ENCODE measurements at regions not wholly inside any gene's neighbourhood (a gene's known extent, or its start where the extent isn't known, plus 50 kb on each side); places are given as distances from the start of the nearest gene placed in this dataset.
A peak's percentile ranks its signal among the peaks of the same experiment; 100 is the strongest.

DNA sequence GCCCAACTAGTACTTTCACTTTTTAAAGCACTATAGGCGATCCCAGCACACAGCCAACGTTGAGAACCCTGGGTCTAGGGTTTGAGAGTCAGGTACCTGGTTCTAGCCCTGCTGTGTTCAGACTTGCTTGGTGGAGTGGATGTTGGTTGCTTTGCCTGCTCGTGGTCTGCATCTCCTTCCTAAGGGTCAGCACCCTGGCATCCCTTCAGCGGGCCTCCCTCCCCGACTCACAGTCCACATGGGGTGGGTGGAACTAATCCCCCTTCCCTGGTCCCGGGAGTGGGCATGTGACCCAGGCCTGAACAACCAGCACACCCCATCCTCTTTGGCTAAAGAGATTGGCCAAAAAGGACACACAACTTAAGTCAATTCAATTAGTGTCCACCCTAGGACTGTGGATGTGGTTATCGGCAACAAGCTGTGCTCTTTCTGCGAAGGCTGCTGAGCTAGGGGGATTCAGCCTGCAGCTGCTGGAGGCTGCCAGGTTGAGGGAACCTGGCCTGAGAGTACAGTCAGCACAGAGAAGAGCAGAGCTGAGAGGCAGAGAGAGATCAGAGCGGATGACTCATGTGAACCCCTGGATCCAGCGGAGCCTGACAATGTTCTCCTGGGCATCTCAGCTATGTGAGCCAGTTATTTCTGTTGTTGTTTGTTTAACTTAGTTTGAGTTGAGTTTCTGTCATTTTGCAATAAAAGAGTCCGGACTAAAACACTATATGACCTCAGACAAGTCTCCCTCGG, 138.9 kb downstream of the ACTL8 start:
- H3K9me3 ChIP-seq: no peaks in the 10 kb centered on the region
- DNase-seq: peak; percentile 41
- H3K4me3 ChIP-seq: no peak overlapping the region
- H3K27me3 ChIP-seq (replicated peaks in 1 of 7): peaks cover 0 to 45% (median 0%) of the 10 kb centered on the region in 7 donors
- no peak for TF ChIP-seq POLR2A (IDR thresholded peaks at IDR 0.05)
- TF ChIP-seq POLR2AphosphoS5 (IDR thresholded peaks at IDR 0.05): no peak
- TF ChIP-seq, protein P1, sequence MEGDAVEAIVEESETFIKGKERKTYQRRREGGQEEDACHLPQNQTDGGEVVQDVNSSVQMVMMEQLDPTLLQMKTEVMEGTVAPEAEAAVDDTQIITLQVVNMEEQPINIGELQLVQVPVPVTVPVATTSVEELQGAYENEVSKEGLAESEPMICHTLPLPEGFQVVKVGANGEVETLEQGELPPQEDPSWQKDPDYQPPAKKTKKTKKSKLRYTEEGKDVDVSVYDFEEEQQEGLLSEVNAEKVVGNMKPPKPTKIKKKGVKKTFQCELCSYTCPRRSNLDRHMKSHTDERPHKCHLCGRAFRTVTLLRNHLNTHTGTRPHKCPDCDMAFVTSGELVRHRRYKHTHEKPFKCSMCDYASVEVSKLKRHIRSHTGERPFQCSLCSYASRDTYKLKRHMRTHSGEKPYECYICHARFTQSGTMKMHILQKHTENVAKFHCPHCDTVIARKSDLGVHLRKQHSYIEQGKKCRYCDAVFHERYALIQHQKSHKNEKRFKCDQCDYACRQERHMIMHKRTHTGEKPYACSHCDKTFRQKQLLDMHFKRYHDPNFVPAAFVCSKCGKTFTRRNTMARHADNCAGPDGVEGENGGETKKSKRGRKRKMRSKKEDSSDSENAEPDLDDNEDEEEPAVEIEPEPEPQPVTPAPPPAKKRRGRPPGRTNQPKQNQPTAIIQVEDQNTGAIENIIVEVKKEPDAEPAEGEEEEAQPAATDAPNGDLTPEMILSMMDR (IDR thresholded peaks at IDR 0.05 in 8 of 11, conservative IDR thresholded peaks at IDR 0.05 in 3 of 11): no peak
- no peak overlapping the region for H3K27ac ChIP-seq
- intact Hi-C loops (cut with DNase I; ENCODE audit: low total_unique reads): no loop called here
- 71 to 77% (median 73%) methylated on average over 10 to 12 of the region's 12 CpGs for WGBS, 5 donors
- H3K36me3 ChIP-seq: no peaks in the 10 kb centered on the region
- H3K4me1 ChIP-seq: no peaks in the 10 kb centered on the region

DNA sequence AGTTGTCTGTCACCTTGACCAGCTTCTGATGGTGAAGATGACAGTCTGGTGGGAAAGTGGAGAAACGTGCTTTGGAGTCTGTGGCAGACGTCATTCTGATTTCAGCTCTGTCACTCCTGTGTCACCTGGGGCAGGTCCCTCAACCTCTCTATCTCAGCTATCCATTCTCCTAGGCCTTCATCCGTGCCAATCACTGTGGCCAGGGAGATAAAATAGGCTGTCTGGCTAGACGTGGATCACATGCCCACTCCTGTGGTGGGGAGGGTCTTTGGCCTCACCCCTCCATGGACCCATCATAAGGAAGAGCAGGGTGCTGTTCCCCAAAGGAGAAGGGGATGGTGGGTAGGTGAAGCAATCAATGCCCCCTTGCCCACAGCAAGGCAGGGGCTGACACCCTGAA, 140.3 kb downstream of the ACTL8 start:
- H3K4me3 ChIP-seq: no peak overlapping the region

DNA sequence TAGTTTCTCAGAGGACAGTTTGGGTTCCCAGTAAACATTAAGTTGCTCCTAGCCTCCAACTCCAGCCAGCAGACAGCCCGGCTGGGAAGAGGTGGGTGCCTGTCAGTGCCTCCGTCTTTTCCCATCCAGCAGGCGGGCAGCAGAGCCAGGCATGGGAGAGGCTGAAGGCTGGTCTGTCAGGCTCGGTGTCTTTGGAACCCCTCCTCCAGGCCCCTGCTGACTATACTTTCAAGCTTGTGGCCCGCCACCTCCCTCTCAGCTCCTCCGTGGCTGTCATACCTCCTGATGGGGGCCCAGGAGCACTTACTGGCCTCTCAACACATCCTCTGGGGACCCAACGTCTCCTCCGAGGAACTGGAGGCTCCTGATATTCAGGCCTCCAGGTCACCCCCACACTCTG, 140.9 kb downstream of the ACTL8 start:
- DNase-seq: peak; percentile 23
- Histone ChIP-seq H3K27ac (no peak overlapping the region), H3K36me3 (no peaks in the 10 kb centered on the region), H3K4me1 (no peaks in the 10 kb centered on the region), H3K9me3 (no peaks in the 10 kb centered on the region), H3K4me3 (no peak overlapping the region), H3K27me3 (replicated peaks in 1 of 7) (peaks cover 0 to 26% (median 0%) of the 10 kb centered on the region in 7 donors)
- intact Hi-C loops (cut with DNase I; ENCODE audit: low total_unique reads): no loop called here
- 72 to 89% (median 79%) methylated on average over 3 to 8 of the region's 8 CpGs for WGBS, 5 donors
- TF ChIP-seq POLR2AphosphoS5 (IDR thresholded peaks at IDR 0.05): no peak
- TF ChIP-seq, protein P1 (IDR thresholded peaks at IDR 0.05 in 8 of 11, conservative IDR thresholded peaks at IDR 0.05 in 3 of 11): no peak
- no peak for TF ChIP-seq POLR2A (IDR thresholded peaks at IDR 0.05)

More for the DNA sequence above, 140.3 kb downstream of the ACTL8 start:
- H3K9me3 ChIP-seq: no peaks in the 10 kb centered on the region
- 58 to 83% (median 73%) methylated on average over 4 of the region's 4 CpGs for WGBS, 5 donors
- no peaks in the 10 kb centered on the region for H3K4me1 ChIP-seq
- no peak for DNase-seq
- intact Hi-C loops (cut with DNase I; ENCODE audit: low total_unique reads): no loop called here
- no peaks in the 10 kb centered on the region for H3K36me3 ChIP-seq
- H3K27ac ChIP-seq: no peak overlapping the region
- peaks cover 0 to 32% (median 0%) of the 10 kb centered on the region in 7 donors for H3K27me3 ChIP-seq (replicated peaks in 1 of 7)
- no peak for TF ChIP-seq POLR2AphosphoS5 (IDR thresholded peaks at IDR 0.05)

DNA sequence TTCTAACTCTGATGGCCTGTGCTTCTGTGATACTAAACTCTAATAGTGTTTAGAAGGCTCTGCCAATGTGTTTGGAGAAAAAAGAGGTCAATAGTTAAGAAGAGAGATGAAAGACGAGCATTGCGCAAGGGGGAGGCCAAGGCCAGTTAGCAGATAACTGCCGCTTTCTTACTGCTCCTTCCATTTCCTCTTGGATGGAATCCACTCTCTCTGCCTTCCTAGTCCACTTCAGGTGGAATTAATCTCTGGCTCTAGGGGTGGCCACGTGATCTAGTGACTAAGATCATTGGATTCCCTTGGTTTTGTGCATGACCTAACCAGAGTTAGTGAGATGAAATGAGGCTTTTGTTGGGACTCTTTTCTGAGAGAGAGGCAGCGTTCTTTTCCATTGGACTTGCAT, 148.3 kb downstream of the ACTL8 start:
- Histone ChIP-seq H3K27me3 (replicated peaks in 1 of 7) (peaks cover 0 to 53% (median 5%) of the 10 kb centered on the region in 7 donors), H3K36me3 (no peaks in the 10 kb centered on the region), H3K4me3 (no peak overlapping the region), H3K27ac (no peak overlapping the region), H3K4me1 (no peaks in the 10 kb centered on the region), H3K9me3 (peaks cover 0 to 8% (median 3%) of the 10 kb centered on the region in 8 donors)
- DNase-seq: no peak
- intact Hi-C loops (cut with DNase I; ENCODE audit: low total_unique reads): no loop called here
- no peak for TF ChIP-seq POLR2A (IDR thresholded peaks at IDR 0.05)
- TF ChIP-seq, protein P1 (IDR thresholded peaks at IDR 0.05 in 8 of 11, conservative IDR thresholded peaks at IDR 0.05 in 3 of 11): no peak
- no peak for TF ChIP-seq POLR2AphosphoS5 (IDR thresholded peaks at IDR 0.05)
- 60 to 77% (median 64%) methylated on average over 5 of the region's 5 CpGs for whole genome bisulfite sequencing, 5 donors

Data from spleen (tissue), 11 donors.